Colonic mucosa (tissue), 4 donors: ENCODE measurements at regions not wholly inside any gene's neighbourhood (a gene's known extent, or its start where the extent isn't known, plus 50 kb on each side); places are given as distances from the start of the nearest gene placed in this dataset.

Source experiments
- DNase-seq: peaks from one replicate; pipeline ENCODE4 v3.0.0-alpha.2; 2020
- H3K27ac ChIP-seq: fragments of 200-600 bp; one replicate; pipeline ENCODE4 v1.8.0; 2021
- H3K27me3 ChIP-seq: fragments of 200-600 bp; one replicate; pipeline ENCODE4 v1.8.0; 2021
- H3K36me3 ChIP-seq: fragments of 200-600 bp; one replicate; pipeline ENCODE4 v1.8.0; 2021
- H3K4me1 ChIP-seq: fragments of 200-600 bp; one replicate; pipeline ENCODE4 v1.8.0; 2021; ENCODE audit warnings: mild to moderate bottlenecking
- H3K4me3 ChIP-seq: fragments of 200-600 bp; one replicate; pipeline ENCODE4 v1.8.0; 2021
- H3K9ac ChIP-seq, 2 donors: one replicate each; pipeline ENCODE4 v1.7.0; 2013; ENCODE audit warnings: control low read depth in 2 of 2, low read depth in 2 of 2, low read length in 2 of 2
- H3K9me3 ChIP-seq: fragments of 200-600 bp; one replicate; pipeline ENCODE4 v1.8.0; 2021
- CTCF ChIP-seq: fragments of 200-600 bp; IDR thresholded peaks from one replicate; pipeline ENCODE4 v1.8.0; 2022; ENCODE audit warnings: antibody characterized with exemption, mild to moderate bottlenecking
- intact Hi-C: fragments of 100-400 bp; cut with DNase I; formaldehyde crosslinking; loops from one replicate; pipeline ENCODE4 v1.14.1; 2022
- donor health status: healthy.
- donor health status: DM: no; HTN: no; CAD: no.
- donor health status: DM: no; HTN: no; CAD: no.

- Histone ChIP-seq H3K27ac (no peak overlapping the region), H3K4me3 (no peak overlapping the region), H3K4me1 (no peaks in the 10 kb centered on the region), H3K9me3 (no peaks in the 10 kb centered on the region), H3K27me3 (no peaks in the 10 kb centered on the region), H3K9ac (no peak overlapping the region), H3K36me3 (no peaks in the 10 kb centered on the region)
- no peak for DNase-seq
- no peak for TF ChIP-seq CTCF
- intact Hi-C loops: no loop called here
These were observed 66.6 kb upstream of the B3GAT1 start for GRCh38 chr11:134478611-134479010.

DNA sequence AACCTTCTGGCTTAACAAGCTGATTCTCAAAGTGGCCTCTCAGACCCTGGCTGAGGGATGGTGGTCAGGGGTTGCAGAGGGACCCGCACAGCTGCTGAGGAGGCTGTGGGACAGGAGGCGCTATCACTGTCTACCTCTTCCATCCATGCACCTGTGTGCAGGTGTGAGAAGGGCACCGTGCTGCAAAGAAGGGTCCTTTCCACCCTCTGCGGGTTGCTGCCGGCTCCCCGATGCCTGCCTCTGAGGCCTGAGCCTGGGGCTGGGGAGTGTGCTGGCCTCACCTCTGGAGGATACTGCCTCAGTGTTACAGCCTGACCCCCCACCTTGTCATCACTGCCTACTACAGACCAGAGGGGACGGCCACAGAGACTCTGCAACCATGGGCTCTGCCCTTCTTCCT lies 66.1 kb upstream of the B3GAT1 start:
- H3K27me3 ChIP-seq: no peaks in the 10 kb centered on the region
- no peak for DNase-seq
- intact Hi-C loops: no loop called here
- H3K4me1 ChIP-seq: no peaks in the 10 kb centered on the region
- no peaks in the 10 kb centered on the region for H3K36me3 ChIP-seq
- no peaks in the 10 kb centered on the region for H3K9me3 ChIP-seq
- H3K9ac ChIP-seq: no peak overlapping the region
- TF ChIP-seq CTCF: no peak
- no peak overlapping the region for H3K27ac ChIP-seq
- H3K4me3 ChIP-seq: no peak overlapping the region

- Histone ChIP-seq H3K4me3 (no peak overlapping the region), H3K9me3 (no peaks in the 10 kb centered on the region), H3K9ac (no peak overlapping the region), H3K4me1 (no peaks in the 10 kb centered on the region), H3K27ac (no peak overlapping the region), H3K36me3 (no peaks in the 10 kb centered on the region), H3K27me3 (no peaks in the 10 kb centered on the region)
- TF ChIP-seq CTCF: no peak
- DNase-seq: no peak
- intact Hi-C loops: no loop called here
These were observed 65.4 kb upstream of the B3GAT1 start for GRCh38 chr11:134477486-134477885.

DNA sequence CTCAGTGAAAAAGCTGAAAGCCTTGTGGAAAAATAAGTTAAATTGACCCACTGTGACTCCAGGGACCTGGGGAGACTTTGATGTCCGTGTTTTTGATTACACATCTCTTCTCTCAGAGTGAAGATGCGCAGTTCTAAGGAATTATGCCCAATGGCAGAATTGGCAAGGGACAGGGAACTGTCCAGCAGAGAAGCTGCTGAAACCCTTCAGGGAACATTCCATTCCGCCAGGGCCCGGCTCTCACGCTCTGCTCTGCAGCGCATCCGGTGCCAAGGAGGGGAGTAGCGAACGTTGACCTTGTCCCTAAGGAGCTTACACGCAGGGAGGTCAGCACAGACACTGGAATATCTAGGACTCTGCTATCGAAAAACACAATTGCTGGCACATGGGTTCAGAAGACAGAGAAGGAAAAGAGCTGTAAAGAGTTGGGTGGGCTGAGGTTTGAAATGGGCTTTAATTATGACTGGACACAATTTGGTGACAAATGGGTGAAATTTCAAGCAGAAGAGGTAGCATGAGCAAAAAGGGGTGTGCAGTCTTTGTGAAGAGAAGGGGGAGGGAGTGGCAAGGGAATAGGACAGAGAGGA lies 64.5 kb upstream of the B3GAT1 start:
- TF ChIP-seq CTCF: no peak
- H3K27me3 ChIP-seq: no peaks in the 10 kb centered on the region
- no peak for DNase-seq
- no peak overlapping the region for H3K9ac ChIP-seq
- H3K4me3 ChIP-seq: no peak overlapping the region
- no peaks in the 10 kb centered on the region for H3K4me1 ChIP-seq
- no peak overlapping the region for H3K27ac ChIP-seq
- intact Hi-C loops: no loop called here
- H3K36me3 ChIP-seq: no peaks in the 10 kb centered on the region
- H3K9me3 ChIP-seq: no peaks in the 10 kb centered on the region

- Histone ChIP-seq H3K9me3 (no peaks in the 10 kb centered on the region), H3K4me1 (no peaks in the 10 kb centered on the region), H3K4me3 (no peak overlapping the region), H3K9ac (no peak overlapping the region), H3K27ac (no peak overlapping the region), H3K36me3 (no peaks in the 10 kb centered on the region), H3K27me3 (no peaks in the 10 kb centered on the region)
- intact Hi-C loops: no loop called here
- no peak for DNase-seq
- no peak for TF ChIP-seq CTCF
These were observed 63.9 kb upstream of the B3GAT1 start for GRCh38 chr11:134475951-134476350.

- intact Hi-C loops: no loop called here
- Histone ChIP-seq H3K4me3 (no peak overlapping the region), H3K9me3 (no peaks in the 10 kb centered on the region)
These were observed 62.9 kb upstream of the B3GAT1 start for GRCh38 chr11:134474942-134475341.

More at GRCh38 chr11:134474942-134475341, 62.9 kb upstream of the B3GAT1 start:
- DNase-seq: no peak
- Histone ChIP-seq H3K4me1 (no peaks in the 10 kb centered on the region), H3K27ac (no peak overlapping the region), H3K27me3 (no peaks in the 10 kb centered on the region), H3K36me3 (no peaks in the 10 kb centered on the region), H3K9ac (no peak overlapping the region)
- TF ChIP-seq CTCF: no peak
